ENCODE measurements at regions not wholly inside any gene's neighbourhood (a gene's known extent, or its start where the extent isn't known, plus 50 kb on each side); places are given as distances from the start of the nearest gene placed in this dataset.

GRCh38 chr1:208665936-208666335, 421.8 kb upstream of the PLXNA2 start:
- TF ChIP-seq, protein P1, sequence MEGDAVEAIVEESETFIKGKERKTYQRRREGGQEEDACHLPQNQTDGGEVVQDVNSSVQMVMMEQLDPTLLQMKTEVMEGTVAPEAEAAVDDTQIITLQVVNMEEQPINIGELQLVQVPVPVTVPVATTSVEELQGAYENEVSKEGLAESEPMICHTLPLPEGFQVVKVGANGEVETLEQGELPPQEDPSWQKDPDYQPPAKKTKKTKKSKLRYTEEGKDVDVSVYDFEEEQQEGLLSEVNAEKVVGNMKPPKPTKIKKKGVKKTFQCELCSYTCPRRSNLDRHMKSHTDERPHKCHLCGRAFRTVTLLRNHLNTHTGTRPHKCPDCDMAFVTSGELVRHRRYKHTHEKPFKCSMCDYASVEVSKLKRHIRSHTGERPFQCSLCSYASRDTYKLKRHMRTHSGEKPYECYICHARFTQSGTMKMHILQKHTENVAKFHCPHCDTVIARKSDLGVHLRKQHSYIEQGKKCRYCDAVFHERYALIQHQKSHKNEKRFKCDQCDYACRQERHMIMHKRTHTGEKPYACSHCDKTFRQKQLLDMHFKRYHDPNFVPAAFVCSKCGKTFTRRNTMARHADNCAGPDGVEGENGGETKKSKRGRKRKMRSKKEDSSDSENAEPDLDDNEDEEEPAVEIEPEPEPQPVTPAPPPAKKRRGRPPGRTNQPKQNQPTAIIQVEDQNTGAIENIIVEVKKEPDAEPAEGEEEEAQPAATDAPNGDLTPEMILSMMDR (IDR thresholded peaks at IDR 0.05; ENCODE audit: low read depth, low read length, missing control alignments): no peak
- no peak overlapping the region for H3K4me3 ChIP-seq (ENCODE audit: low read depth, low read length)
- DNase-seq (ENCODE audit: low read depth): no peak

GRCh38 chr1:208668991-208669390, 424.8 kb upstream of the PLXNA2 start:
- TF ChIP-seq, protein P1 (IDR thresholded peaks at IDR 0.05; ENCODE audit: low read depth, low read length, missing control alignments): no peak
- H3K4me3 ChIP-seq (ENCODE audit: low read depth, low read length): no peak overlapping the region
- DNase-seq (ENCODE audit: low read depth): no peak

DNA sequence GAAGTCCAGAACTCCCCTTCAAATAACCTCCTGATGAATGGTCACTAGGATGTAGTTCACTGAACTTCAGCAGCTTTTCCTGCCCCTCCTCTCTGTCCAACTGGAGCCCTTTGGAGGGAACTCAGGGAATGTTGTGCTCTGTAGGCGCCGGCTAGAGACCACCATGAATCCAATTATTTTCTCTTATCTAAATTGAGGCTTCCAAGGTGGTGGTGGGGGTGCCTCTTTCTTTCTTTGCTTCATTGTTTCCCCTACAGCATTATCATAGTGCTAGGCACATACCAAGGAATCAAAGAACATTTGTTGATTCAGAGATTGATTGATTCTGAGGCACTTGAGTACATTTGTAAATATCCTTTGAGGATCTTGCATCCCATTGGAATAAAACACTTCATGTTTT, 426.6 kb upstream of the PLXNA2 start:
- no peak overlapping the region for H3K4me3 ChIP-seq (ENCODE audit: low read depth, low read length)
- DNase-seq (ENCODE audit: low read depth): no peak
- TF ChIP-seq, protein P1 (IDR thresholded peaks at IDR 0.05; ENCODE audit: low read depth, low read length, missing control alignments): no peak

DNA sequence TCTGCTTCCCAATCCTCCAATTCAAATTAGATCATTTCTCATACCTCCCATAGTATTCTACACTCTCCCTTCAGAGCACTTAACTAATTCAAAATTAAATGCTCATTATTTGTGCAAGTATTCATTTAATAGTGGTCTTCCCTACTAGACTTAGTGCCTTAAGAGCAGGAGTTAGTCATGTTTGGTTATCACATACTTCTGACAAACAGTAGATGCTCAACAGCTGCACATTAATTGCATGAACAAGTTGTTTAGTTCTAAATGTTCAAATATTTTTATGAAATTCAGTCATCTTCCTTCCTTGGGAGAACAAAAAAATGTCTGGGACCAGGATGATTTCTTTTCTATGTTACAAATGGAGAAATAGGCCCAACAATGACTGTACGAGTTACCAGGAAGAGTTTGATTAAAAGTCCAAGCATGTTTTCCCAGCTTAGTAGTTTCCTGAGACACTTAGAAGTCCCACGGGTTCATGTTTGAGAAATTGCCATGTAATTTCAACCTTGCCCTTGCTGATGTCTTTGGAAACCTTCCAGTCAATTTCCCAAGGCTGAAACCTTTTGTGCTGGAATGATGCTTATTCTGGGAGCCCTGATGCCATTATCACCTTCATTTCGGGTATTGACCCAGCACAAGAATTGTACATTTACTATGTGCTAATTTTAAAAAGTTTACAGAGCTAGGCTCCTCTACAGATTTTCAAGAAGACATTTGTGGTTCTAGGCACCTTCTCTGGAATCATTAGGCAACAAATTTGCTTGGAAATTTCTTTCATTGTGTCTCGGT, 437.9 kb upstream of the PLXNA2 start:
- TF ChIP-seq, protein P1 (IDR thresholded peaks at IDR 0.05; ENCODE audit: low read depth, low read length, missing control alignments): no peak
- no peak overlapping the region for H3K4me3 ChIP-seq (ENCODE audit: low read depth, low read length)
- DNase-seq (ENCODE audit: low read depth): no peak

GRCh38 chr1:208682664-208683013, 438.5 kb upstream of the PLXNA2 start:
- DNase-seq (ENCODE audit: low read depth): no peak
- TF ChIP-seq, protein P1 (IDR thresholded peaks at IDR 0.05; ENCODE audit: low read depth, low read length, missing control alignments): no peak

DNA sequence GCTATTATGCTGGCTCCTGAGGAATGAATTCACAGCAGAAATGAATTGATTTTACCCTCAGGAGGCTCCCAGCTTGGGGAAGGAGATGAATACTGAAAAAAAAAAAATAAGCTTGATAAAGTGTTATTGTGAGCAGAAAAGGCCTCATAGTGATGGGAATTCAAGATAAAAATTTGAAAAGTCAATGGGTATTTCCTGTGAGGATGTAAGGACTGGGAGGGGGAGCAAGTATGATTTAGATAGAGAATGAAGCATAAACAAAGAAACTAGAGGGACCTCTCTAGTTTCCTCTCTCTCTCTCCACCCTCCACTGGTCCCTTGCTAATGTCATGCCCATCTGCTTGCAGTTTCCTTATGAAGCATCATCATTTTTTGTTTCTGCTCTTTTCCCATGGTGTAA, 439.0 kb upstream of the PLXNA2 start:
- H3K4me3 ChIP-seq (ENCODE audit: low read depth, low read length): no peak overlapping the region
- DNase-seq (ENCODE audit: low read depth): no peak
- TF ChIP-seq, protein P1 (IDR thresholded peaks at IDR 0.05; ENCODE audit: low read depth, low read length, missing control alignments): no peak

More at GRCh38 chr1:208682664-208683013, 438.5 kb upstream of the PLXNA2 start:
- H3K4me3 ChIP-seq (ENCODE audit: low read depth, low read length): no peak overlapping the region

DNA sequence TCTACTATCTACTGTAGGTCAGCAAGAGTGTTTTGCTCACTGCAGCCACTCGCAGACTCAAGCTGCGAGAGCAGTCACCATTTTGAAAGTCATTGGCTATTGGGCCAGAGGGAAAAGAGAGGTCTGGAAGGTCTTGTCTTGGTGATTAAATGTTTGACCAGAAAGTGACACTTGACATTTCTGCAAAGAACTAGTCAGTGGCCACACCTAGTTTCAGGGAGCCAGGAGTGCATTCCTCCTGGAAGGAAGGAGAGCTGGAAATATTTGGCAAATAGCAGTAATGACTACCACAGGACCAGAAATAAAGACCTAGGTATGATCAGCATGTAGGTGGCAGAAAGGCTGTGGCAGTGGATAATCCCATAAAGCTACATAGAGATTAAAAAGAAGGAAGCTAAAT, 440.0 kb upstream of the PLXNA2 start:
- DNase-seq (ENCODE audit: low read depth): no peak
- TF ChIP-seq, protein P1 (IDR thresholded peaks at IDR 0.05; ENCODE audit: low read depth, low read length, missing control alignments): no peak
- H3K4me3 ChIP-seq (ENCODE audit: low read depth, low read length): no peak overlapping the region
